ENCODE measurements at regions not wholly inside any gene's neighbourhood (a gene's known extent, or its start where the extent isn't known, plus 50 kb on each side); places are given as distances from the start of the nearest gene placed in this dataset.

DNA sequence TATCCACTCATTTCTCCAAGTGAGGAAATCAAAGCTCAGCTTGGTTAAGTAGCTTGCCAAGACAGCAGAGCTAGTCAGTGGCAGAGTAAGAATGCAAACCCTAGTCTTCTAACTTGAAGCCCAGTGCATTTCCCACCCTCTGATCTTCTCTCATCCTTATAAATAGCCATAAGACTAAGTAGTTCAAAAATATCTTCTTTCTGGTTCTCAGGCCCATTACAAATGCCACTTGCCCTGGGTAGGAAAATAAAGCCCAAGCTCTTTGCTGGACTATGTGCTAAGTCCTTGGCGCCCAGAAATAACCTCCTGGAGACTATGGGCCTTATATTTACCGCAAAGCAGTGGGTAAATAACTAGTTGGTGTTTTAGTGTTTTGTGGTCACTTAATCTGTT is 505.8 kb downstream of the PLPP3 start:
- Histone ChIP-seq H3K4me3 (replicated peaks; ENCODE audit: insufficient read depth, low read length) (no peak overlapping the region), H3K27me3 (ENCODE audit: insufficient read depth, poor library complexity, severe bottlenecking) (no peaks in the 10 kb centered on the region), H3K27ac (replicated peaks) (no peak overlapping the region)
- DNase-seq (ENCODE audit: low read depth in 1 of 2, low spot score in 1 of 2), result no peak
- TF ChIP-seq, protein P1, sequence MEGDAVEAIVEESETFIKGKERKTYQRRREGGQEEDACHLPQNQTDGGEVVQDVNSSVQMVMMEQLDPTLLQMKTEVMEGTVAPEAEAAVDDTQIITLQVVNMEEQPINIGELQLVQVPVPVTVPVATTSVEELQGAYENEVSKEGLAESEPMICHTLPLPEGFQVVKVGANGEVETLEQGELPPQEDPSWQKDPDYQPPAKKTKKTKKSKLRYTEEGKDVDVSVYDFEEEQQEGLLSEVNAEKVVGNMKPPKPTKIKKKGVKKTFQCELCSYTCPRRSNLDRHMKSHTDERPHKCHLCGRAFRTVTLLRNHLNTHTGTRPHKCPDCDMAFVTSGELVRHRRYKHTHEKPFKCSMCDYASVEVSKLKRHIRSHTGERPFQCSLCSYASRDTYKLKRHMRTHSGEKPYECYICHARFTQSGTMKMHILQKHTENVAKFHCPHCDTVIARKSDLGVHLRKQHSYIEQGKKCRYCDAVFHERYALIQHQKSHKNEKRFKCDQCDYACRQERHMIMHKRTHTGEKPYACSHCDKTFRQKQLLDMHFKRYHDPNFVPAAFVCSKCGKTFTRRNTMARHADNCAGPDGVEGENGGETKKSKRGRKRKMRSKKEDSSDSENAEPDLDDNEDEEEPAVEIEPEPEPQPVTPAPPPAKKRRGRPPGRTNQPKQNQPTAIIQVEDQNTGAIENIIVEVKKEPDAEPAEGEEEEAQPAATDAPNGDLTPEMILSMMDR (IDR thresholded peaks at IDR 0.05; ENCODE audit: insufficient read depth, low read length), result no peak
- TF ChIP-seq GABPA (IDR thresholded peaks at IDR 0.05; ENCODE audit: low read depth) (no peak), POLR2AphosphoS5 (IDR thresholded peaks at IDR 0.05; ENCODE audit: low read depth) (no peak)

DNA sequence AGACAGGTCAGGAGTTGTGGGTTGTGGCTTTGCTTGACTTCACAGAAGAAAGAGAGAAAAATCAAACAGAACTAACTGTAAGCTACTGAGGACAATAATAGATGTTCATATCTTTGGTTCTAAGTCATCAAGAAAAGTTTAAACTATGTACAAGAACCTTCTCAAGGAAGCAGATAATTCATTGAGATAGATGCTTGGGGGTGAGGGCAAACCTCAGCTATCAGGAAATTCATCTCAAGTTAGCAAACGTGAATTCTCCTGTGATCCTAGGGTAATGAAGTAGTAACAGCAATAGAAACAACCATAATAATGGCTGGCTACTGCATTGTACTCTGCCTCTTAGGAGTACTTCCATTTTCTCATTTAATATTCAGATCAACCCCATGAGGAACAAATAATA is 506.2 kb downstream of the PLPP3 start:
- TF ChIP-seq, protein P2, sequence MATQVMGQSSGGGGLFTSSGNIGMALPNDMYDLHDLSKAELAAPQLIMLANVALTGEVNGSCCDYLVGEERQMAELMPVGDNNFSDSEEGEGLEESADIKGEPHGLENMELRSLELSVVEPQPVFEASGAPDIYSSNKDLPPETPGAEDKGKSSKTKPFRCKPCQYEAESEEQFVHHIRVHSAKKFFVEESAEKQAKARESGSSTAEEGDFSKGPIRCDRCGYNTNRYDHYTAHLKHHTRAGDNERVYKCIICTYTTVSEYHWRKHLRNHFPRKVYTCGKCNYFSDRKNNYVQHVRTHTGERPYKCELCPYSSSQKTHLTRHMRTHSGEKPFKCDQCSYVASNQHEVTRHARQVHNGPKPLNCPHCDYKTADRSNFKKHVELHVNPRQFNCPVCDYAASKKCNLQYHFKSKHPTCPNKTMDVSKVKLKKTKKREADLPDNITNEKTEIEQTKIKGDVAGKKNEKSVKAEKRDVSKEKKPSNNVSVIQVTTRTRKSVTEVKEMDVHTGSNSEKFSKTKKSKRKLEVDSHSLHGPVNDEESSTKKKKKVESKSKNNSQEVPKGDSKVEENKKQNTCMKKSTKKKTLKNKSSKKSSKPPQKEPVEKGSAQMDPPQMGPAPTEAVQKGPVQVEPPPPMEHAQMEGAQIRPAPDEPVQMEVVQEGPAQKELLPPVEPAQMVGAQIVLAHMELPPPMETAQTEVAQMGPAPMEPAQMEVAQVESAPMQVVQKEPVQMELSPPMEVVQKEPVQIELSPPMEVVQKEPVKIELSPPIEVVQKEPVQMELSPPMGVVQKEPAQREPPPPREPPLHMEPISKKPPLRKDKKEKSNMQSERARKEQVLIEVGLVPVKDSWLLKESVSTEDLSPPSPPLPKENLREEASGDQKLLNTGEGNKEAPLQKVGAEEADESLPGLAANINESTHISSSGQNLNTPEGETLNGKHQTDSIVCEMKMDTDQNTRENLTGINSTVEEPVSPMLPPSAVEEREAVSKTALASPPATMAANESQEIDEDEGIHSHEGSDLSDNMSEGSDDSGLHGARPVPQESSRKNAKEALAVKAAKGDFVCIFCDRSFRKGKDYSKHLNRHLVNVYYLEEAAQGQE (IDR thresholded peaks at IDR 0.05; ENCODE audit: insufficient replicate concordance, low read depth), result no peak
- TF ChIP-seq SPI1 (IDR thresholded peaks at IDR 0.05; ENCODE audit: borderline replicate concordance, low read depth) (no peak), GABPA (IDR thresholded peaks at IDR 0.05; ENCODE audit: low read depth) (no peak), POLR2AphosphoS5 (IDR thresholded peaks at IDR 0.05; ENCODE audit: low read depth) (no peak)
- TF ChIP-seq, protein P1 (IDR thresholded peaks at IDR 0.05; ENCODE audit: insufficient read depth, low read length), result no peak
- no peak for DNase-seq (ENCODE audit: low read depth in 1 of 2, low spot score in 1 of 2)
- Histone ChIP-seq H3K4me3 (replicated peaks; ENCODE audit: insufficient read depth, low read length) (no peak overlapping the region), H3K27ac (replicated peaks) (no peak overlapping the region), H3K27me3 (ENCODE audit: insufficient read depth, poor library complexity, severe bottlenecking) (no peaks in the 10 kb centered on the region)

DNA sequence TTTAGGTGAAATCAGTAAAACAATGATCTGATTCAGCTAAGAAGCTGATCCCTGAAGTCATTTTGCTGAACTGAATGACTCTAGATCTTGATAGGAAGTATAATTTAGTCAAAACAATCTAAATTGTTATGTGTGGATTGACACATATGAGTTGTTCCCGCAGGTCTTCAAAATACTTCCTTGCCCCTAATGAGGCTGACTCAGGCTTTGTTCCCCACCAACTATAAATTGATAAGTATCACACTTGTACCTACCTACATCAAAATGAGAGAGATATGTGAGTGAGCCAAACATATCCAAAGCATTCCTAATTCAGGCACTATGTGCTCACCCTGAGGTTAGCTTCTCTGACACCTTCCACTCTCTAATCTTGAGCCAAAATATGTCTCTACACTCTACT is 507.1 kb downstream of the PLPP3 start:
- H3K27ac ChIP-seq (replicated peaks), result no peak overlapping the region
- TF ChIP-seq SPI1 (IDR thresholded peaks at IDR 0.05; ENCODE audit: borderline replicate concordance, low read depth) (no peak), POLR2AphosphoS5 (IDR thresholded peaks at IDR 0.05; ENCODE audit: low read depth) (no peak), GABPA (IDR thresholded peaks at IDR 0.05; ENCODE audit: low read depth) (no peak)
- TF ChIP-seq, protein P1 (IDR thresholded peaks at IDR 0.05; ENCODE audit: insufficient read depth, low read length), result no peak
- TF ChIP-seq, protein P2 (IDR thresholded peaks at IDR 0.05; ENCODE audit: insufficient replicate concordance, low read depth), result no peak
- no peaks in the 10 kb centered on the region for H3K27me3 ChIP-seq (ENCODE audit: insufficient read depth, poor library complexity, severe bottlenecking)
- DNase-seq (ENCODE audit: low read depth in 1 of 2, low spot score in 1 of 2), result no peak
- H3K4me3 ChIP-seq (replicated peaks; ENCODE audit: insufficient read depth, low read length), result no peak overlapping the region

DNA sequence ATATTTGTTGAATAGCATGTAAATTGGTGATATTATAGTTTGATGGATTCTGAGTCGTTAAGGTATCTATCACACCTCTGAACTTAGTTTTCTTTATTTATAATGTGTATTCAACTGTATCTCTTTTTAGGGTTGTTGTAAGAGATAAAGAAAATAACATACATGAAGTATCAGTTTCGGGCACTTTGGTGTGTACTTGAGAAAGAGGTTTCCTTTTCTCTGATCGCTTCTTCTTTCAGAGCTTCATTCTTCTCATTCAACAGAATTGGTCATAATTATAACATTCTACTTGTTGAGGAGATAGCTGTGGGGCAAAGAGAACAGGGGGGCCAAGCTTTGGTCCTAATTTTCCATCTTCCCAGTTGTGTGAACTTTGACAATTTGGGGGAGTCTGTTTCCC is 508.0 kb downstream of the PLPP3 start:
- DNase-seq (ENCODE audit: low read depth in 1 of 2, low spot score in 1 of 2), result no peak
- Histone ChIP-seq H3K4me3 (replicated peaks; ENCODE audit: insufficient read depth, low read length) (no peak overlapping the region), H3K27me3 (ENCODE audit: insufficient read depth, poor library complexity, severe bottlenecking) (no peaks in the 10 kb centered on the region), H3K27ac (replicated peaks) (no peak overlapping the region)
- TF ChIP-seq SPI1 (IDR thresholded peaks at IDR 0.05; ENCODE audit: borderline replicate concordance, low read depth) (no peak), POLR2AphosphoS5 (IDR thresholded peaks at IDR 0.05; ENCODE audit: low read depth) (no peak), GABPA (IDR thresholded peaks at IDR 0.05; ENCODE audit: low read depth) (no peak)
- TF ChIP-seq, protein P1 (IDR thresholded peaks at IDR 0.05; ENCODE audit: insufficient read depth, low read length), result no peak
- TF ChIP-seq, protein P2 (IDR thresholded peaks at IDR 0.05; ENCODE audit: insufficient replicate concordance, low read depth), result no peak
